ENCODE measurements at regions not wholly inside any gene's neighbourhood (a gene's known extent, or its start where the extent isn't known, plus 50 kb on each side); places are given as distances from the start of the nearest gene placed in this dataset.

GRCh38 chr5:164934039-164934438 lies 1428.6 kb downstream of the MAT2B start:
- no peak for TF ChIP-seq CTCF (IDR thresholded peaks at IDR 0.05; ENCODE audit: insufficient read depth, low read length, poor library complexity, severe bottlenecking)
- no peak for TF ChIP-seq EZH2phosphoT487 (conservative IDR thresholded peaks at IDR 0.05; ENCODE audit: low read length)

All from SU-DHL-6 (cell line).